Gastrocnemius medialis (tissue), 4 donors: ENCODE measurements at regions not wholly inside any gene's neighbourhood (a gene's known extent, or its start where the extent isn't known, plus 50 kb on each side); places are given as distances from the start of the nearest gene placed in this dataset.

Source experiments
- ATAC-seq, 2 donors: fragments of 150-250 bp; one replicate each; pipeline ENCODE4 v1.9.1; 2016
- DNase-seq, 2 donors: peaks; one replicate each; pipeline ENCODE4 v3.0.0-alpha.2; 2019
- H3K27ac ChIP-seq, 4 donors: fragments of 200-600 bp; sonication (generic); 1 replicate in 1 of 4; 2 replicates in 3 of 4; pipeline ENCODE4 v1.5.1; 2016 to 2018; ENCODE audit warnings: mild to moderate bottlenecking in 2 of 4, moderate library complexity in 1 of 4
- H3K27me3 ChIP-seq, 3 donors: fragments of 200-600 bp; sonication (generic) in 2 of 3; 1 replicate in 1 of 3; 2 replicates in 2 of 3; pipeline versions ENCODE4 v1.5.1 to v1.6.0; 2016 to 2019; ENCODE audit warnings: mild to moderate bottlenecking in 1 of 3, moderate library complexity in 1 of 3
- H3K36me3 ChIP-seq, 2 donors: fragments of 200-600 bp; sonication (generic) in 1 of 2; one replicate each; pipeline ENCODE4 v1.5.1; 2017 to 2018
- H3K4me1 ChIP-seq, 2 donors: fragments of 200-600 bp; sonication (generic) in 1 of 2; one replicate each; pipeline ENCODE4 v1.5.1; 2016 to 2017; ENCODE audit warnings: mild to moderate bottlenecking in 2 of 2
- H3K4me3 ChIP-seq, 4 donors: fragments of 200-600 bp; sonication (generic) in 3 of 4; 1 replicate in 1 of 4; 2 replicates in 3 of 4; pipeline ENCODE4 v1.5.1; 2016 to 2019; ENCODE audit warnings: mild to moderate bottlenecking in 2 of 4
- H3K9me3 ChIP-seq, 3 donors: fragments of 200-600 bp; sonication (generic) in 2 of 3; 1 replicate in 1 of 3; 2 replicates in 2 of 3; pipeline ENCODE4 v1.5.1; 2016 to 2019
- CTCF ChIP-seq, 5 experiments: fragments of 450-650 bp in 3 of 5; fragments of 200-600 bp in 2 of 5; sonication (generic) in 2 of 5; IDR thresholded peaks in 4 of 5; conservative IDR thresholded peaks in 1 of 5; 1 replicate in 4 of 5; 2 replicates in 1 of 5; pipeline ENCODE4 v1.5.1; 2016 to 2019; ENCODE audit warnings: antibody characterized with exemption in 5 of 5, mild to moderate bottlenecking in 3 of 5, moderate library complexity in 3 of 5
- POLR2A ChIP-seq, 2 donors: fragments of 450-650 bp; IDR thresholded peaks; one replicate each; pipeline ENCODE4 v1.6.1; 2017; ENCODE audit warnings: antibody characterized with exemption in 2 of 2, mild to moderate bottlenecking in 2 of 2, moderate library complexity in 2 of 2
- in situ Hi-C, 4 donors: fragments of 200-750 bp; cut with MboI; loops; one replicate each; pipeline versions ENCODE4 v1.15.0 to v1.8.0; 2017; ENCODE audit warnings: low sequenced_read_pairs in 4 of 4
- intact Hi-C: fragments of 100-400 bp; cut with DNase I; formaldehyde crosslinking; loops from one replicate; pipeline ENCODE4 v1.15.1; 2023; ENCODE audit warnings: low total_unique reads

- H3K36me3 ChIP-seq = no peaks in the 10 kb centered on the region
- TF ChIP-seq POLR2A (IDR thresholded peaks at IDR 0.05) (no peak), CTCF (IDR thresholded peaks at IDR 0.05 in 4 of 5, conservative IDR thresholded peaks at IDR 0.05 in 1 of 5) (no peak)
- no peak for DNase-seq
- intact Hi-C loops (no loop called here), in situ Hi-C loops (no loop called here)
- H3K27me3 ChIP-seq = no peaks in the 10 kb centered on the region
- H3K27ac ChIP-seq = no peak overlapping the region
- H3K4me3 ChIP-seq = no peak overlapping the region
- no peaks in the 10 kb centered on the region for H3K9me3 ChIP-seq
- H3K4me1 ChIP-seq = no peaks in the 10 kb centered on the region
- no peak for ATAC-seq
Observed at GRCh38 chr1:192438737-192439136, 121.9 kb downstream of the RGS21 start.

GRCh38 chr1:192439373-192440025 lies 122.7 kb downstream of the RGS21 start:
- H3K9me3 ChIP-seq = no peaks in the 10 kb centered on the region
- DNase-seq (no peak), ATAC-seq (no peak)
- no peaks in the 10 kb centered on the region for H3K4me1 ChIP-seq
- in situ Hi-C loops (no loop called here), intact Hi-C loops (no loop called here)
- TF ChIP-seq CTCF (IDR thresholded peaks at IDR 0.05 in 4 of 5, conservative IDR thresholded peaks at IDR 0.05 in 1 of 5) = no peak
- TF ChIP-seq POLR2A (IDR thresholded peaks at IDR 0.05) = no peak
- no peak overlapping the region for H3K27ac ChIP-seq
- no peaks in the 10 kb centered on the region for H3K27me3 ChIP-seq
- H3K4me3 ChIP-seq = no peak overlapping the region
- no peaks in the 10 kb centered on the region for H3K36me3 ChIP-seq

GRCh38 chr1:192441492-192441891 lies 124.7 kb downstream of the RGS21 start:
- H3K36me3 ChIP-seq = no peaks in the 10 kb centered on the region
- H3K9me3 ChIP-seq = no peaks in the 10 kb centered on the region
- intact Hi-C loops (no loop called here), in situ Hi-C loops (no loop called here)
- TF ChIP-seq CTCF (IDR thresholded peaks at IDR 0.05 in 4 of 5, conservative IDR thresholded peaks at IDR 0.05 in 1 of 5) (no peak), POLR2A (IDR thresholded peaks at IDR 0.05) (no peak)
- H3K27ac ChIP-seq = no peak overlapping the region
- DNase-seq = no peak
- no peaks in the 10 kb centered on the region for H3K27me3 ChIP-seq
- H3K4me1 ChIP-seq = no peaks in the 10 kb centered on the region
- H3K4me3 ChIP-seq = no peak overlapping the region
- no peak for ATAC-seq

- Histone ChIP-seq H3K36me3 (no peaks in the 10 kb centered on the region), H3K4me3 (no peak overlapping the region), H3K4me1 (no peaks in the 10 kb centered on the region), H3K27me3 (no peaks in the 10 kb centered on the region), H3K27ac (no peak overlapping the region), H3K9me3 (no peaks in the 10 kb centered on the region)
- in situ Hi-C loops (no loop called here), intact Hi-C loops (no loop called here)
- DNase-seq (no peak), ATAC-seq (no peak)
- TF ChIP-seq POLR2A (IDR thresholded peaks at IDR 0.05) (no peak), CTCF (IDR thresholded peaks at IDR 0.05 in 4 of 5, conservative IDR thresholded peaks at IDR 0.05 in 1 of 5) (no peak)
Observed at GRCh38 chr1:192442736-192443135, 125.9 kb downstream of the RGS21 start.

- Histone ChIP-seq H3K9me3 (no peaks in the 10 kb centered on the region), H3K4me1 (no peaks in the 10 kb centered on the region), H3K36me3 (no peaks in the 10 kb centered on the region), H3K27ac (no peak overlapping the region), H3K27me3 (no peaks in the 10 kb centered on the region), H3K4me3 (no peak overlapping the region)
- TF ChIP-seq CTCF (IDR thresholded peaks at IDR 0.05 in 4 of 5, conservative IDR thresholded peaks at IDR 0.05 in 1 of 5) (no peak), POLR2A (IDR thresholded peaks at IDR 0.05) (no peak)
- in situ Hi-C loops (no loop called here), intact Hi-C loops (no loop called here)
- ATAC-seq (no peak), DNase-seq (no peak)
Observed at GRCh38 chr1:192443616-192444015, 126.8 kb downstream of the RGS21 start.
